Mucosa of rectum (tissue), 2 donors: ENCODE measurements at regions not wholly inside any gene's neighbourhood (a gene's known extent, or its start where the extent isn't known, plus 50 kb on each side); places are given as distances from the start of the nearest gene placed in this dataset.

ENCODE experiments used
- H3K27ac ChIP-seq, 2 donors: one replicate each; pipeline ENCODE4 v1.7.0; 2013; ENCODE audit warnings: inconsistent platforms in 2 of 2, low read depth in 2 of 2, low read length in 2 of 2
- H3K27me3 ChIP-seq, 2 donors: one replicate each; pipeline ENCODE4 v1.7.0; 2013; ENCODE audit warnings: low read length in 2 of 2; ENCODE audit not compliant: control insufficient read depth in 2 of 2, insufficient read depth in 2 of 2
- H3K36me3 ChIP-seq, 2 donors: one replicate each; pipeline ENCODE4 v1.7.0; 2013; ENCODE audit warnings: low read length in 2 of 2; ENCODE audit not compliant: control insufficient read depth in 2 of 2, insufficient read depth in 2 of 2
- H3K4me1 ChIP-seq, 2 donors: one replicate each; pipeline ENCODE4 v1.7.0; 2013; ENCODE audit warnings: low read length in 2 of 2, mild to moderate bottlenecking in 1 of 2; ENCODE audit not compliant: control insufficient read depth in 2 of 2, insufficient read depth in 2 of 2
- H3K4me3 ChIP-seq, 2 donors: one replicate each; pipeline ENCODE4 v1.7.0; 2013; ENCODE audit warnings: low read length in 2 of 2
- H3K9ac ChIP-seq, 2 donors: one replicate each; pipeline ENCODE4 v1.7.0; 2013; ENCODE audit warnings: low read length in 2 of 2, low read depth in 1 of 2, mild to moderate bottlenecking in 1 of 2
- H3K9me3 ChIP-seq, 2 donors: one replicate each; pipeline ENCODE4 v1.7.0; 2013; ENCODE audit warnings: low read length in 2 of 2; ENCODE audit not compliant: control insufficient read depth in 2 of 2
- donor health status: healthy.
- donor health status: Normal muscosa, but diverticular disease.

DNA sequence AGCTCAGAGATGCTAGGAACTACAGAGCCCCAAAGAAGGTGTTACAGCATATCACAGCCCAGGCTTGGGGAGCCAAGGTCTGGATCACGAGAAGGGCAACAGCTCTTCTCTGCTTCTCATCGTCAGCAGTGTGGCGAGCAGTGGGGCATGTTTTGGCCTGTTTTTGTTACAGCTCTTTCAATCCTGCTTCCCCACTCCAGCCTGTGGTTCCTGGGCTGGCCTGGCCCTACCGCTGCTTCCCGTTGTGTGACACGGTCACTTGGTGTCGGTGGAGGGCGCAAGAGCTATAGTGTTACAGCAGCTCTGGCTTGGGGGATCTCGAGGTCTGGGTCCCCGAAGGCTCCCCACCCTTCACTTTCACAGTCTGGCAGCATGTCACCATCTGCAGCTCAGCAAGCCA lies 870.2 kb downstream of the CBLN2 start:
- Histone ChIP-seq H3K9ac (no peak overlapping the region), H3K36me3 (no peaks in the 10 kb centered on the region), H3K27me3 (no peaks in the 10 kb centered on the region), H3K9me3 (no peaks in the 10 kb centered on the region), H3K4me1 (no peaks in the 10 kb centered on the region), H3K4me3 (no peak overlapping the region), H3K27ac (no peak overlapping the region)

DNA sequence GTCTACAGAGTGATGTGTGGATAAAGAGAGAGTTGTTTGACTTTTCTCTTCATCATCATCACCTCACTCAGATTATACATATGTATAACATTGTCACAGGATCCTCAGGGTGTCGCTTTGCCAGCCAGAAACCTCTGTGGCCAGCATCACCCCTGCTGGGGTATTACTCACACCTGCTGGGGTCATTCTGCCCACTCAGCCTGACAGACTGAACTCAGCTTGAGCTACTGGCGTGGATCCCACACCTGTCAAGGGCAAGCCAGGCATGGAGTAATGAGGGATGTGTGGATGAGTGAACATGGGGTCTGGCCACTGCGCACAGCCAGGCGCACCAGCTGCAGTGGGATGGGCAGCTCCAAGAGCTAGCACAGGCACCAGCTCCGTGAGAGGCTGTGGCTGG lies 870.6 kb downstream of the CBLN2 start:
- Histone ChIP-seq H3K9me3 (no peaks in the 10 kb centered on the region), H3K4me1 (no peaks in the 10 kb centered on the region), H3K36me3 (no peaks in the 10 kb centered on the region), H3K27me3 (no peaks in the 10 kb centered on the region), H3K4me3 (no peak overlapping the region), H3K27ac (no peak overlapping the region), H3K9ac (no peak overlapping the region)

DNA sequence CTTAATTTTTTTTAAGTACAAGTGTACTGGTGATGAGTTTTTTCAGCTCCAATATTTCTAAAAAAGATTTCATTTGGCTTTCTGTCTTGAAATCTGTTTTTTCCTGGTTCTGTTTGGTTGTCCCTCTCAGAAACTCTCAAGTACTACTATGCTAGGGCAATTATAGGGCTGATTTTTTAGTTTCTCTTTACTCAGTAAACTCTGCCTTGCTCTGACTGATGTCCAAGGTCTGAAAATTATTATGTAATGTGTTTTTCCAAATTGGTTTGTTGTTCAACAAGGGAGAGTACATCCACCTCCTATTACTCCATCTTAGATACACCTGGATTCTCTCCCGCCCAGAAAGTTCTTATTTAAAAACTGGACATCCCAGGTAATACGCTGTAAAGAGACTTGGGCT lies 877.7 kb downstream of the CBLN2 start:
- no peaks in the 10 kb centered on the region for H3K36me3 ChIP-seq
- no peaks in the 10 kb centered on the region for H3K27me3 ChIP-seq
- no peak overlapping the region for H3K9ac ChIP-seq
- no peak overlapping the region for H3K27ac ChIP-seq
- H3K4me3 ChIP-seq, result no peak overlapping the region
- H3K4me1 ChIP-seq, result no peaks in the 10 kb centered on the region
- H3K9me3 ChIP-seq, result no peaks in the 10 kb centered on the region

DNA sequence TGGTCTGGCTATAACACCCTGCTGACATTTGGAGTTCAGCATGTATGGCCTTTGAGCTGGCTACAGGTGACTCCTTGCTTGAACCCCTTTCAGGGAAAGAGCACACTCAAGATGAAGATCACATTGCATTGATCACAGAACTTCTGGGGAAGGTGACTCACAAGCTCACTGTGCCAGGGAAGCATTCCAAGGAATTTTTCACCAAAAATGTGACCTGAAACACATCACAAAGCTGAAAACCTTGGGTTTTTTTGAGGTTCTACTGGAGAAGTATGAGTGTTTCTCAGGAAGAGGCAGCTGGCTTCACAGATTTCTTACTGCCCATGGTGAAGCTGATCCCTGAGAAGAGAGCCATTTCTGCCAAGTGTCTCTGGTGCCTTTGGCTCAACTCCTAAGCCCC lies 879.0 kb downstream of the CBLN2 start:
- H3K36me3 ChIP-seq, result no peaks in the 10 kb centered on the region
- H3K9ac ChIP-seq, result no peak overlapping the region
- H3K4me1 ChIP-seq, result no peaks in the 10 kb centered on the region
- no peaks in the 10 kb centered on the region for H3K9me3 ChIP-seq
- H3K27ac ChIP-seq, result no peak overlapping the region
- H3K27me3 ChIP-seq, result no peaks in the 10 kb centered on the region
- H3K4me3 ChIP-seq, result no peak overlapping the region

DNA sequence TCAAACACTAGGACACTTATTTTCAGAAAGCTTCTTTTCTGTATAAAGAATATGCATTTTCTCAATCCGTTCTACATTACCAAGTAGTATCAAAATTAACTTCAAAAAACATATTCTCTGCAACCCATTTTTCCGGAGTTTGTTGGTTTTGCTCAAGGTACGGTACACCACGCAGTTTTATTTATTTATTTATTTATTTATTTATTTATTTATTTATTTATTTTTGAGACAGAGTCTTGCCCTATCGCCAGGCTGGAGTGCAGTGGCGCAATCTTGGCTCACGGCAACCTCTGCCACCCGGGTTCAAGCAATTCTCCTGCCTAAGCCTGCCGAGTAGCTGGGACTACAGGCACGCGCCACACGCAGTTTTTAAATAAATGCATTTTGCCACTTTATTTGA lies 900.3 kb downstream of the CBLN2 start:
- Histone ChIP-seq H3K27me3 (no peaks in the 10 kb centered on the region), H3K4me3 (no peak overlapping the region), H3K9ac (no peak overlapping the region), H3K4me1 (no peaks in the 10 kb centered on the region), H3K9me3 (no peaks in the 10 kb centered on the region), H3K27ac (no peak overlapping the region), H3K36me3 (no peaks in the 10 kb centered on the region)

DNA sequence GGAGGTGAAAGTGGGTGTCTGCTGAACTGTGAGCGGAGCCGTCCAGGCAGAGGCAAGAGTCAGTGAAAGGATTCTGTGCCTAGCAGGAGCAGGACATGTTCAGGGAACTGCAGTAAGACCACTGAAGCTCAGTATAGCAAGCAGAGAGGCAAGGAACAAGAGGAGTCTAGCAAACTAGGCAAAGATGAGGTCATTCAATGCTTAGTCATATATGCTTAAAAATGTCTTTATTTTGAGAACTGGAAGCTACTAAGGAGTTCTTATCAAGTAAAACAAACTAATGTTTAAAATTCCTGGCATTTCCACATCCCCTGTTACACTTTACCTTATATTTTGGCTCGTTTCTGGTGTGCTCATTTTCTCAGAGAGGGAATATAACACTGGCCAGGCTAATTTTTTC lies 913.4 kb downstream of the CBLN2 start:
- Histone ChIP-seq H3K4me1 (no peaks in the 10 kb centered on the region), H3K9ac (no peak overlapping the region), H3K27me3 (no peaks in the 10 kb centered on the region), H3K4me3 (no peak overlapping the region), H3K27ac (no peak overlapping the region), H3K9me3 (no peaks in the 10 kb centered on the region), H3K36me3 (no peaks in the 10 kb centered on the region)

DNA sequence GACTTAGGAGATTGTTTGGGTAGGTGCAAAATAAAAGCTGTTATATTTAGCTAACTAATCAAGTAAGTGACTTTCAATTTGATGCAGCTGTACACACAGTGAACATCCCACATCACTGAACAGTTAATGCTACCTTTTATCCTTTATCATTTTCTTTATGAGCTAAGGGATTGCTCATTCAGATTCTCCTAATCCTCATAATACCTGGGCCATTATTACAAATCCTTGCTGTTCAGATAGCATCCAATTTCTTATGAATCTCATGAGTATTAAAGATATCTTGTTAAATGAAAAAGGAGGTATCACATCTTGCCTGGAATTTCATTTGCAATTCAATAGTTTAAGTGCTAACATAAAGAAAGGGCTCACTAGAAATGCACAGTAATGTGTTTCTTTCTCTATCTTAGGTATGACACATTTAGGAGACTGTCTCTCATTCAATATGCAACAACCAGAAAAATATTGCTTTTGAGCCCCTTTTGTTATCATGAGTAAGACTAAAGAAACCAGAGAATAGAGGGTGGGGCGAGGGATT lies 918.5 kb downstream of the CBLN2 start:
- Histone ChIP-seq H3K4me1 (no peaks in the 10 kb centered on the region), H3K36me3 (no peaks in the 10 kb centered on the region), H3K27ac (no peak overlapping the region), H3K9ac (no peak overlapping the region), H3K27me3 (no peaks in the 10 kb centered on the region), H3K4me3 (no peak overlapping the region), H3K9me3 (no peaks in the 10 kb centered on the region)

DNA sequence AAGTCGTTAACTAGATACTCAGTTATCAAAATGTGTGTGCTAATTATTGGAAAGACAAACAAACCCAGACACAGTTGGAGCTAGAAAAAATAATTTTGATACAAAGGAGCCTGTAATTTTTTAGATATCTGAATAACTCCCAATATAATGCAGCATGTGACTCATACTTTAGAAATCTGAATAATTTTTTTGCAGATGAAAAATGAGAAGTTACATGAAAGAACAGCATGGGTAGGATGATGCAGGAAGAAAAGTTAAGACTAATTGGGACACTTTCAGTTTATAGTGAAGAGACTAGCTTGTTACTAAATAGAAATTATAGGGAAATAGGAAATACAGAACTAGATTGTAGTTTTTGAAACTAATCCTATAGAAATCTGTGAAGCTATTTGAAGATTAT lies 945.8 kb downstream of the CBLN2 start:
- H3K4me1 ChIP-seq, result no peaks in the 10 kb centered on the region
- H3K27ac ChIP-seq, result no peak overlapping the region
- no peaks in the 10 kb centered on the region for H3K36me3 ChIP-seq
- no peaks in the 10 kb centered on the region for H3K9me3 ChIP-seq
- no peak overlapping the region for H3K9ac ChIP-seq
- H3K4me3 ChIP-seq, result no peak overlapping the region
- no peaks in the 10 kb centered on the region for H3K27me3 ChIP-seq

DNA sequence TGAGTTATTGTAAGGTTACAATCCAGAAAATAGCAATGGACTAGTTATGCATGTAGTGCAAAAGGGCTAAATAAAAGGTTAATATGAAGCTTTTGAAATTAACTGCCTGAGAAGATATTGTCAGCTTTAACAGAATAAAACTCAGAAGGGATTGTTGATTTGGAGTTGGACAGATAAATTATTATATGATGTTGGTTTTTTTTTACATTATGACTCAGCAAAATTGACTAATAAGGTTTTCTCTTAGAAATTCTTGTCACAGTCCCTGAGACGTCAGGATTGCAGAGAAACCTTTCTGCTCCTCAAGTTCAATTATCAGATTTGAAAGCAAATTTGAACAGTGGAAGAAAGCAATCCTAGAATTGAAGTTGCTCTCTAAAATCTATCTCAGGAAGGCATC lies 946.9 kb downstream of the CBLN2 start:
- Histone ChIP-seq H3K27me3 (no peaks in the 10 kb centered on the region), H3K4me3 (no peak overlapping the region), H3K4me1 (no peaks in the 10 kb centered on the region), H3K27ac (no peak overlapping the region), H3K9me3 (no peaks in the 10 kb centered on the region), H3K9ac (no peak overlapping the region), H3K36me3 (no peaks in the 10 kb centered on the region)

DNA sequence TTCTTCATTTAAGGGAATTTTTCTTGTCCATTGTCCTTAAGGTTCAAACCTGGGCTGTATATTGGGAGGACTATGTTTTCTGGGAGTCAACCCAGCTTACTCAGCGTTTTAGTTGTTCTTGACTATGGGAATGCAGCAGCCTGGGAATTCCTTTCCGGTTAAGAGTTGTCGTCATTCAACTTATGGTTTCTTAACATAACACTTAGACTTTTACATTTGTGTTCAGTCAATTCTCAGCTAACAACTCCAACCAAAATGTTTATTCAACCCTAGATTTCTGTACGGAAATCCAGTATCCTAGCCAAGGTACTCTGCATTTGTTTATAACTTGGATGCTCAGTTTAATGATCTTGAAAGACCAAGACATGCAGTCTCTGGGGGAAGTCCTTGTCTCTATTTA lies 960.9 kb downstream of the CBLN2 start:
- H3K27ac ChIP-seq, result no peak overlapping the region
- H3K9ac ChIP-seq, result no peak overlapping the region
- H3K27me3 ChIP-seq, result no peaks in the 10 kb centered on the region
- no peak overlapping the region for H3K4me3 ChIP-seq
- H3K9me3 ChIP-seq, result no peaks in the 10 kb centered on the region
- H3K4me1 ChIP-seq, result no peaks in the 10 kb centered on the region
- H3K36me3 ChIP-seq, result no peaks in the 10 kb centered on the region

DNA sequence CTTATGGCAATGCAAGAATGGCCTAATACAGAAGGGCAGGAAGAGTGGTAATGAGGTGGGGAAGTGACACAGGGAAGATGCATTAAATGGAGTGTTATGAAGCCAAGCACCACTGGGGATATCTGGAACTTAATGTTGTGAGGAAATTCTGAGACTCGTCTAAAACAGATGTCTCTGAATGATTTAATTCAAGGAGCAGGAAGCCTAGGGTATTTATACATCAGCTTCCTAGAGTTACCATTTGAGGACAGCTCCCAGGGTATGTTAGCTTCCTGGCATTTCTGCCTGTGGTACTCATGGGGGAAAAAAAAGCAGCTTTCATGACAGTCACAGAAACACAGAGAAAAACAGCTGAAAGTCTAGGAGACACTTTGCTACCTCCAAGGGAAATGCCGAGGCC lies 989.5 kb downstream of the CBLN2 start:
- no peak overlapping the region for H3K9ac ChIP-seq
- H3K9me3 ChIP-seq, result no peaks in the 10 kb centered on the region
- no peak overlapping the region for H3K4me3 ChIP-seq
- H3K27ac ChIP-seq, result no peak overlapping the region
- H3K36me3 ChIP-seq, result no peaks in the 10 kb centered on the region
- H3K4me1 ChIP-seq, result no peaks in the 10 kb centered on the region
- H3K27me3 ChIP-seq, result no peaks in the 10 kb centered on the region
